Upper lobe of left lung (tissue), 6 donors: ENCODE measurements at regions not wholly inside any gene's neighbourhood (a gene's known extent, or its start where the extent isn't known, plus 50 kb on each side); places are given as distances from the start of the nearest gene placed in this dataset.
A peak's percentile ranks its signal among the peaks of the same experiment; 100 is the strongest.

Experiments used
- ATAC-seq, 2 donors: fragments of 200-7000 bp; cut with Tn5 transposase; one replicate each; pipeline ENCODE4 v1.9.1; 2022; ENCODE audit warnings: mild to moderate bottlenecking in 2 of 2, moderate library complexity in 2 of 2; ENCODE audit not compliant: low FRiP score in 2 of 2
- DNase-seq, 2 donors: peaks; one replicate each; pipeline ENCODE4 v3.0.0-alpha.2; 2019 to 2020
- H3K27ac ChIP-seq, 4 donors: fragments of 200-600 bp; sonication (generic); one replicate each; pipeline ENCODE4 v1.5.1; 2016 to 2019
- H3K27me3 ChIP-seq, 4 donors: fragments of 200-600 bp; sonication (generic); one replicate each; pipeline ENCODE4 v1.5.1; 2017 to 2019
- H3K36me3 ChIP-seq, 4 donors: fragments of 200-600 bp; sonication (generic); one replicate each; pipeline ENCODE4 v1.5.1; 2016 to 2019
- H3K4me1 ChIP-seq, 4 donors: fragments of 200-600 bp; sonication (generic); one replicate each; pipeline ENCODE4 v1.5.1; 2018 to 2019
- H3K4me3 ChIP-seq, 4 donors: fragments of 200-600 bp; sonication (generic); one replicate each; pipeline ENCODE4 v1.5.1; 2017 to 2019; ENCODE audit warnings: mild to moderate bottlenecking in 2 of 4, moderate library complexity in 1 of 4
- H3K9me3 ChIP-seq, 4 donors: fragments of 200-600 bp; sonication (generic); one replicate each; pipeline ENCODE4 v1.5.1; 2018 to 2019
- CTCF ChIP-seq, 6 experiments: fragments of 450-650 bp in 4 of 6; fragments of 200-600 bp in 2 of 6; sonication (generic) in 2 of 6; IDR thresholded peaks; one replicate each; pipeline ENCODE4 v1.5.1; 2016 to 2019; ENCODE audit warnings: antibody characterized with exemption in 6 of 6
- EP300 ChIP-seq, 4 donors: sonication (generic); formaldehyde crosslinking; IDR thresholded peaks; one replicate each; pipeline ENCODE4 v1.5.1; 2017; ENCODE audit warnings: antibody characterized with exemption in 4 of 4, control low read depth in 2 of 4
- POLR2A ChIP-seq, 4 donors: fragments of 450-650 bp; IDR thresholded peaks; one replicate each; pipeline ENCODE4 v1.5.1; 2016 to 2017; ENCODE audit warnings: antibody characterized with exemption in 4 of 4, mild to moderate bottlenecking in 2 of 4
- POLR2AphosphoS5 ChIP-seq, 2 donors: sonication (generic); formaldehyde crosslinking; IDR thresholded peaks; one replicate each; pipeline ENCODE4 v1.5.1; 2017; ENCODE audit warnings: antibody characterized with exemption in 2 of 2
- WGBS, 2 donors: methylation state at CpG; one replicate each; pipeline ENCODE4 v1.1.5; 2017 to 2018; 5-methylcytosine and 5-hydroxymethylcytosine counted together
- donor health status: DM: no; HTN: no; CAD: no; lungs with moderate emphysema.
- donor health status: DM: no; HTN: yes; CAD: no; lungs with severe emphysema.

- ATAC-seq (no peak), DNase-seq (no peak)
- Histone ChIP-seq H3K4me3 (no peak overlapping the region), H3K4me1 (no peaks in the 10 kb centered on the region), H3K36me3 (no peaks in the 10 kb centered on the region), H3K9me3 (no peaks in the 10 kb centered on the region), H3K27me3 (no peaks in the 10 kb centered on the region), H3K27ac (no peak overlapping the region)
- TF ChIP-seq POLR2AphosphoS5 (IDR thresholded peaks at IDR 0.05) = no peak
- TF ChIP-seq EP300 (IDR thresholded peaks at IDR 0.05) = no peak
- TF ChIP-seq CTCF (IDR thresholded peaks at IDR 0.05) = no peak
- TF ChIP-seq POLR2A (IDR thresholded peaks at IDR 0.05) = no peak
- WGBS, 2 donors = 51 to 85% methylated on average over 1 of the region's 1 CpG
Measured at GRCh38 chr4:148808416-148808815, 366.2 kb upstream of the NR3C2 start.

- ATAC-seq = no peak
- 85 to 88% methylated on average over 4 of the region's 4 CpGs for WGBS, 2 donors
- no peak overlapping the region for H3K27ac ChIP-seq
- no peaks in the 10 kb centered on the region for H3K27me3 ChIP-seq
- no peaks in the 10 kb centered on the region for H3K36me3 ChIP-seq
- no peaks in the 10 kb centered on the region for H3K9me3 ChIP-seq
- no peak overlapping the region for H3K4me3 ChIP-seq
- DNase-seq = no peak
- peaks cover 0 to 4% (median 0%) of the 10 kb centered on the region in 4 donors for H3K4me1 ChIP-seq
- TF ChIP-seq CTCF (IDR thresholded peaks at IDR 0.05) (no peak), EP300 (IDR thresholded peaks at IDR 0.05) (no peak), POLR2A (IDR thresholded peaks at IDR 0.05) (no peak), POLR2AphosphoS5 (IDR thresholded peaks at IDR 0.05) (no peak)
Measured at GRCh38 chr4:148800940-148801339, 358.7 kb upstream of the NR3C2 start.

- H3K27me3 ChIP-seq = no peaks in the 10 kb centered on the region
- no peaks in the 10 kb centered on the region for H3K36me3 ChIP-seq
- WGBS, 2 donors = 60 to 70% methylated on average over 1 of the region's 1 CpG
- no peak for DNase-seq
- TF ChIP-seq CTCF (IDR thresholded peaks at IDR 0.05) = no peak
- no peak for TF ChIP-seq POLR2A (IDR thresholded peaks at IDR 0.05)
- TF ChIP-seq EP300 (IDR thresholded peaks at IDR 0.05) = no peak
- TF ChIP-seq POLR2AphosphoS5 (IDR thresholded peaks at IDR 0.05) = no peak
- ATAC-seq = no peak
- H3K27ac ChIP-seq = no peak overlapping the region
- H3K4me3 ChIP-seq = no peak overlapping the region
- H3K9me3 ChIP-seq = no peaks in the 10 kb centered on the region
- peaks cover 0 to 5% (median 0%) of the 10 kb centered on the region in 4 donors for H3K4me1 ChIP-seq
Measured at GRCh38 chr4:148800336-148800885, 358.2 kb upstream of the NR3C2 start.

GRCh38 chr4:148795156-148795864, 353.1 kb upstream of the NR3C2 start:
- peak in 2 of 4 donors; percentile 71 to 97 for TF ChIP-seq EP300 (IDR thresholded peaks at IDR 0.05)
- TF ChIP-seq CTCF (IDR thresholded peaks at IDR 0.05) = no peak
- peak; percentile 8 to 64 for TF ChIP-seq POLR2AphosphoS5 (IDR thresholded peaks at IDR 0.05)
- TF ChIP-seq POLR2A (IDR thresholded peaks at IDR 0.05) = no peak
- Histone ChIP-seq H3K36me3 (no peaks in the 10 kb centered on the region), H3K27ac (peak overlapping the region; percentile 8 to 76 (median 50)), H3K4me3 (no peak overlapping the region), H3K9me3 (no peaks in the 10 kb centered on the region), H3K27me3 (no peaks in the 10 kb centered on the region), H3K4me1 (peaks cover 0 to 5% (median 0%) of the 10 kb centered on the region in 4 donors)
- peak in 1 of 2 donors; percentile 89 for DNase-seq
- 57% methylated on average over 7 of the region's 7 CpGs for WGBS, 2 donors
- peak; percentile 71 to 93 for ATAC-seq
